ENCODE measurements at regions not wholly inside any gene's neighbourhood (a gene's known extent, or its start where the extent isn't known, plus 50 kb on each side); places are given as distances from the start of the nearest gene placed in this dataset.
"Not testable (repeated sequence)": the region's sequence is repeated elsewhere in the genome, so short reads cannot be mapped to it uniquely, and the experiment has no call there.

DNA sequence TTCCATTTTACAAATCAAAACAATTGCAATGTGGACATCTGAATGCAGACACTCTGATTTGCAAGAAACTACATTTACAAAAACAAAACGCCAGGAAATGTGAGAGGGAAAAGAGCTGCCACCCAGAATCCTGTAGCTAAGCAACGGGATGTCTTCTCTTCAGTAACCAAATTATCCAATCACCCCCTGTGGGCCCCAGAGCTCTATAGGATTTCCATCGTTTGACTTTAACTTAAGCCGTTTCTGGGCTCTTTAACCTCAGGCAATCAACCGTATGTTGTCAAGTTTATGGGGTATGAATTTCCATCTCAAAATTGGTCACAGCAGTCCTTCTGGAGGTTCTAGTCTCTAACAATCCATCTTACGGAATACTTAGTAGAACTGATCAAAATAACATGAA, 240.5 kb downstream of the ETV1 start:
- Histone ChIP-seq H3K4me3 (ENCODE audit: insufficient read depth, low read depth, low read length) (no peak overlapping the region), H3K4me1 (ENCODE audit: control insufficient read depth, insufficient read depth, low read length) (peaks cover 21% of the 10 kb centered on the region), H3K27me3 (ENCODE audit: control insufficient read depth, insufficient read depth, low read length, poor library complexity, severe bottlenecking) (no peaks in the 10 kb centered on the region), H3K9me3 (ENCODE audit: control insufficient read depth, low read length) (no peaks in the 10 kb centered on the region), H3K36me3 (ENCODE audit: control insufficient read depth, insufficient read depth, low read length) (no peaks in the 10 kb centered on the region), H3K27ac (ENCODE audit: insufficient read depth, low read depth, low read length, poor library complexity, severe bottlenecking) (peak overlapping the region; percentile 31)
- 0 to 5% methylated on average over 5 of the region's 6 CpGs for WGBS, 2 experiments

DNA sequence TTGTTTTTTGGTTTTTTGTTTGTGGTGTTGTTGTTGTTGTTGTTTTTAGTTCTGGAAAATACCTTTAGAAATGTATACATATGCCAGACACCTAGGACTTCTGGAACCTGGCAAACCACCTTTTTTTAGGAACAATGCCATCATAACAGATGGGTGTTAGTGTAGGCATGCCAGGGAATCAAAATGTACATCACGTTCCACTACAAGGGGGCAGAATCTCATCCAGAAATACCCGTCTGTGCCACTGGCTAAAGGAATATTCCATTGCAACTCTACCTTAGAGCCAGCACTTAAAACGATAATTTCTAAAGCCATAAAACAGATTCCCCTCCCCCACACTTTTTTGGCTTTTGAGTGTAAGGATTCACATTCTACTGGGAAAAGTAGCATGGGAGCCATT, 239.8 kb downstream of the ETV1 start:
- Histone ChIP-seq H3K27ac (ENCODE audit: insufficient read depth, low read depth, low read length, poor library complexity, severe bottlenecking) (no peak overlapping the region), H3K4me3 (ENCODE audit: insufficient read depth, low read depth, low read length) (no peak overlapping the region), H3K9me3 (ENCODE audit: control insufficient read depth, low read length) (no peaks in the 10 kb centered on the region), H3K4me1 (ENCODE audit: control insufficient read depth, insufficient read depth, low read length) (peaks cover 21% of the 10 kb centered on the region), H3K27me3 (ENCODE audit: control insufficient read depth, insufficient read depth, low read length, poor library complexity, severe bottlenecking) (no peaks in the 10 kb centered on the region), H3K36me3 (ENCODE audit: control insufficient read depth, insufficient read depth, low read length) (no peaks in the 10 kb centered on the region)
- 88 to 91% methylated on average over 3 of the region's 3 CpGs for WGBS, 2 experiments

DNA sequence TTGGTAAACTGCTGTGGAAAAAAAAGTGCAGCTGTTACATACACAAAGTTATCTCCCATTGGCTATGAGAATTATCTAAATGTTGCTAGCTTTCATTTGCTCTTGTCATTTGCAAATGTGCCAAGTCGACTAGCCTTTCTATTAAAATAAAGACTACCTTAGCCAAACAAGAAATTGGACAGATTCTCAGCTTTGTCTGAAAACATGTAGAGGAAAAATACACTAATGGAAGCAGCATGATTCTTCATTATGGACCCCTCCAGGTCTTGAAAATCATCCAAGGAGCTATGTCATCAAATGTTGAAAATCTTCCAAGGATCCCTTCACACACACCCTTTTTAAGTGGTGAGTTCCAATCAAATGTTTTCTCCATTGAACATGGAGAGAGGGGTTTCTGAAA, 237.7 kb downstream of the ETV1 start:
- Histone ChIP-seq H3K27me3 (ENCODE audit: control insufficient read depth, insufficient read depth, low read length, poor library complexity, severe bottlenecking) (no peaks in the 10 kb centered on the region), H3K36me3 (ENCODE audit: control insufficient read depth, insufficient read depth, low read length) (no peaks in the 10 kb centered on the region), H3K9me3 (ENCODE audit: control insufficient read depth, low read length) (no peaks in the 10 kb centered on the region), H3K4me1 (ENCODE audit: control insufficient read depth, insufficient read depth, low read length) (peaks cover 21% of the 10 kb centered on the region), H3K27ac (ENCODE audit: insufficient read depth, low read depth, low read length, poor library complexity, severe bottlenecking) (no peak overlapping the region), H3K4me3 (ENCODE audit: insufficient read depth, low read depth, low read length) (no peak overlapping the region)
- 93 to 100% methylated on average over 1 of the region's 1 CpG for WGBS, 2 experiments

DNA sequence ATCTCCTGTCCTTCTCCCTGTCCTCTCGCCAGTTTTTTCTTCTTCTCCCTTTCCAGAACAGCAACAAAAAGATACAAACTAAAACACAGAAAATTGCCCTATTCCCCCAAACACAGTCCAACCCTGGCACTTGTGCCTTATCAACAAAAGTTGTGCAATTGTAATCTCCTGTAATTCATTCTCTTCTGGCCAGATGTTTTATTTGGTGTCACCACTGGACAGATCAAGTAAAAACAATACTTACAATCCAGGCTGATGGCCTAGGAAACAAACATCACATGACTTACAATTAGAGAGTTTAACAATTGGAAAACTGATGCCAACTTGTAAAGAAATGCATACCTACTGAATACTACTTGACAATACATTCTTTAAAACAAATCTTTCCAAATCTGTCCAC, 231.6 kb downstream of the ETV1 start:
- H3K4me1 ChIP-seq (ENCODE audit: control insufficient read depth, insufficient read depth, low read length), result no peaks in the 10 kb centered on the region
- no peaks in the 10 kb centered on the region for H3K9me3 ChIP-seq (ENCODE audit: control insufficient read depth, low read length)
- no peaks in the 10 kb centered on the region for H3K36me3 ChIP-seq (ENCODE audit: control insufficient read depth, insufficient read depth, low read length)
- H3K4me3 ChIP-seq (ENCODE audit: insufficient read depth, low read depth, low read length), result no peak overlapping the region
- no peak overlapping the region for H3K27ac ChIP-seq (ENCODE audit: insufficient read depth, low read depth, low read length, poor library complexity, severe bottlenecking)
- no peaks in the 10 kb centered on the region for H3K27me3 ChIP-seq (ENCODE audit: control insufficient read depth, insufficient read depth, low read length, poor library complexity, severe bottlenecking)
- WGBS, 2 experiments, result 90 to 94% methylated on average over 1 of the region's 1 CpG

DNA sequence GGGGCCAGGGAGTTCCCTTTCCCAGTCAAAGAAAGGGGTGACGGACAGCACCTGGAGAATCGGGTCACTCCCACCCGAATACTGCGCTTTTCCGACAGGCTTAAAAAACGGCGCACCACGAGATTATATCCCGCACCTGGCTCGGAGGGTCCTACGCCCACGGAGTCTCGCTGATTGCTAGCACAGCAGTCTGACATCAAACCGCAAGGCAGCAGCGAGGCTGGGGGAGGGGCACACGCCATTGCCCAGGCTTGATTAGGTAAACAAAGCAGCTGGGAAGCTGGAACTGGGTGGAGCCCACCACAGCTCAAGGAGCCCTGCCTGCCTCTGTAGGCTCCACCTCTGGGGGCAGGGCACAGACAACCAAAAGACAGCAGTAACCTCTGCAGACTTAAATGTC, 223.6 kb downstream of the ETV1 start:
- H3K36me3 ChIP-seq (ENCODE audit: control insufficient read depth, insufficient read depth, low read length), result not testable (repeated sequence)

DNA sequence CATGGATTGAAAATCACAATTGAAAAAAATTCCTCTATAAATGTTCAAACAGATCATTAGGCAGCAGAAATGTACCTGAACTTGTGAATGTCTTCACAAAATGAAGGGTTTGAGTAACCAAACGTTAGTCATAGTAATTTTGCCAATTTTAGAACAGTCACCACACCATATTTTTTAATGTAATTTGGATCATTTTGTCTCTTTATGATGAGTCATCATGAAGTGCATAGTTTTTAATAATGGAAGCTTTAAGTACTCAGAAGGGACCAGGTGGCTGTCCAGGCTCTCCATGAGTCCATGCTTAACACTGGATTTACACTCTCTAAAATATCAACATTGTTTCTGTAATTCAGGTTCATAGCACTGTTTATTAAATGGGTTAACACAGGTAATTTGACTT, 219.2 kb downstream of the ETV1 start:
- Histone ChIP-seq H3K36me3 (ENCODE audit: control insufficient read depth, insufficient read depth, low read length) (no peaks in the 10 kb centered on the region), H3K9me3 (ENCODE audit: control insufficient read depth, low read length) (no peaks in the 10 kb centered on the region), H3K27ac (ENCODE audit: insufficient read depth, low read depth, low read length, poor library complexity, severe bottlenecking) (no peak overlapping the region), H3K27me3 (ENCODE audit: control insufficient read depth, insufficient read depth, low read length, poor library complexity, severe bottlenecking) (no peaks in the 10 kb centered on the region), H3K4me1 (ENCODE audit: control insufficient read depth, insufficient read depth, low read length) (no peaks in the 10 kb centered on the region), H3K4me3 (ENCODE audit: insufficient read depth, low read depth, low read length) (no peak overlapping the region)
- 80 to 100% methylated on average over 1 of the region's 1 CpG for WGBS, 2 experiments

More for the DNA sequence above, 223.6 kb downstream of the ETV1 start:
- 85 to 89% methylated on average over 4 to 5 of the region's 16 CpGs for WGBS, 2 experiments
- not testable (repeated sequence) for H3K4me3 ChIP-seq (ENCODE audit: insufficient read depth, low read depth, low read length); H3K27me3 ChIP-seq (ENCODE audit: control insufficient read depth, insufficient read depth, low read length, poor library complexity, severe bottlenecking); H3K27ac ChIP-seq (ENCODE audit: insufficient read depth, low read depth, low read length, poor library complexity, severe bottlenecking); H3K9me3 ChIP-seq (ENCODE audit: control insufficient read depth, low read length); H3K4me1 ChIP-seq (ENCODE audit: control insufficient read depth, insufficient read depth, low read length)

DNA sequence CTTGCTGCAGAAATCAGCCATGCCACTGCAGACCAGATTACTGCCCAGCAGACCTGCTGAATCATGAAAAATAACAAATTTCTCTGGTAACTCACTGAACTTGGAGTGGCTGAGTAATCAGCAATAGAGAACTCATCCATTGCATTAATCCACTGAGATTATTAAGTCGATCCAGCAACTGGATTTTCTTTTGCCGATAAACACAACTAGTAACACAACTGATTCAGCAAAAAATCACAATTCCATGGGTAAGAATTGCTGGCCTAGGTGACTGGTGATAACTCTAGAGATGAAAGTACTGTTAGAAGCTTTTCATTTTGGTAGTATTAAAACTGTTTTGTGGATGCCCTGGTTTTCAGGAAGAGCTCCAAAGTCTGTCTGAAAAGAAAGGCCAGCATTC, 214.5 kb downstream of the ETV1 start:
- no peaks in the 10 kb centered on the region for H3K9me3 ChIP-seq (ENCODE audit: control insufficient read depth, low read length)
- no peak overlapping the region for H3K27ac ChIP-seq (ENCODE audit: insufficient read depth, low read depth, low read length, poor library complexity, severe bottlenecking)
- H3K27me3 ChIP-seq (ENCODE audit: control insufficient read depth, insufficient read depth, low read length, poor library complexity, severe bottlenecking), result no peaks in the 10 kb centered on the region
- H3K4me3 ChIP-seq (ENCODE audit: insufficient read depth, low read depth, low read length), result no peak overlapping the region
- H3K36me3 ChIP-seq (ENCODE audit: control insufficient read depth, insufficient read depth, low read length), result no peaks in the 10 kb centered on the region
- WGBS, 2 experiments, result 88 to 95% methylated on average over 2 of the region's 2 CpGs
- no peaks in the 10 kb centered on the region for H3K4me1 ChIP-seq (ENCODE audit: control insufficient read depth, insufficient read depth, low read length)

DNA sequence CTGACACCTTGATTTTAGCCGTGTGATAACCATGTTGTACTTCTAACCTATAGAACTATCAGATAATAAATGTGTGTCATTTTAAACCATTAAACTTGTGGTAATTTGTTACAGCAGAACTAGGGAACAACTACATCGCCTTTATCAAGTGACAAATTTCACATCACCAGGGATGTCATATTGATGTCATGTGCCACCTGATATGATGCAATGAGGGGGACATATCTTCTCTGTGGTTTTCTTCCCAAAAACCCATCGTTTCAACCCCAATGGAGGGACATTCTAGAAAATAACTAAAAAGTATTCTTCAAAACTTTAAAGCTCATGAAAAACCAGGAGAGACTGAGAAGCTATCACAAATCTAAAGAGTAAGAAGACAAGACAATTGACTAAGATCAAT, 212.2 kb downstream of the ETV1 start:
- Histone ChIP-seq H3K4me3 (ENCODE audit: insufficient read depth, low read depth, low read length) (no peak overlapping the region), H3K4me1 (ENCODE audit: control insufficient read depth, insufficient read depth, low read length) (no peaks in the 10 kb centered on the region), H3K36me3 (ENCODE audit: control insufficient read depth, insufficient read depth, low read length) (no peaks in the 10 kb centered on the region), H3K27ac (ENCODE audit: insufficient read depth, low read depth, low read length, poor library complexity, severe bottlenecking) (no peak overlapping the region), H3K9me3 (ENCODE audit: control insufficient read depth, low read length) (no peaks in the 10 kb centered on the region), H3K27me3 (ENCODE audit: control insufficient read depth, insufficient read depth, low read length, poor library complexity, severe bottlenecking) (no peaks in the 10 kb centered on the region)
- 90 to 96% methylated on average over 2 to 3 of the region's 3 CpGs for WGBS, 2 experiments

DNA sequence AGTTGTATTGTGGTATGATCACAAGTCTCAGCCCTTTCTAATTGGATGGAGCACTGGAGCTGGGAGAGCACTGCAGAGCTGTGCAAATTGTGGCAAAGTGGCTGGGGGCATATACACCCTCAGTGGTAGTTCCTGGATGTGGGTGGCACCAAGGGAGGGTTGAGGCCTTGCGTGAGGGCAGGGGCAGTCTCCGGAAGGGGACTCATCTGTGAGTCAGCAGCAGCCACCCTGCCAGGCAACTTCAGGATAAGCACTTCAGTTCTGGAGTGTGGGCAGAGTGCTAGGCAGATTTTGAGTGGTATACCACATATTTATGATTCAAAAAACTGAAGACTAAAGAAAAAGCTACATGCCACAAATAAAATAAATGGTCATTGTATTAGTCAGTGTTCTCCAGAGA, 210.5 kb downstream of the ETV1 start:
- WGBS, 2 experiments, result 85 to 92% methylated on average over 2 of the region's 2 CpGs
- H3K4me1 ChIP-seq (ENCODE audit: control insufficient read depth, insufficient read depth, low read length), result no peaks in the 10 kb centered on the region
- no peaks in the 10 kb centered on the region for H3K27me3 ChIP-seq (ENCODE audit: control insufficient read depth, insufficient read depth, low read length, poor library complexity, severe bottlenecking)
- no peak overlapping the region for H3K4me3 ChIP-seq (ENCODE audit: insufficient read depth, low read depth, low read length)
- no peaks in the 10 kb centered on the region for H3K36me3 ChIP-seq (ENCODE audit: control insufficient read depth, insufficient read depth, low read length)
- H3K9me3 ChIP-seq (ENCODE audit: control insufficient read depth, low read length), result no peaks in the 10 kb centered on the region
- H3K27ac ChIP-seq (ENCODE audit: insufficient read depth, low read depth, low read length, poor library complexity, severe bottlenecking), result no peak overlapping the region

DNA sequence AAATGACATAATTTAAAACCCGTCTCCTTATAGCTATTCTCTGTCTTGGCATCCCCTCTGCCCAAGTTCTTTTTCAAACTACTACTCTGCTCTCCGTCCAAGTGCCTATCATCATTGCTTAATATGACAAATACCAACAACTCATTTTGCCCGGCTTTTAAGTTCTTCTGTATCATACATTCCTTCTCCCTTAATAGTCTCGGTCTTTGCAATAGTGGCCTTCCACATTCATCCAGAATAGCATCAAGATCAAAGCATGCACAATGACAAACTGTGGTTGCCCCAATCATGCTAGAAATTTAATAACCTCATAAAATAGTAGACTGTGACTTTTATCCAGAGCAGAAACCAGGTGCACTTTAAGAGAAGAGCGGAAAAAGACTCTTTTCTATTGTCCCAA, 198.9 kb downstream of the ETV1 start:
- no peaks in the 10 kb centered on the region for H3K4me1 ChIP-seq (ENCODE audit: control insufficient read depth, insufficient read depth, low read length)
- WGBS, 2 experiments, result 92 to 96% methylated on average over 4 of the region's 5 CpGs
- no peak overlapping the region for H3K27ac ChIP-seq (ENCODE audit: insufficient read depth, low read depth, low read length, poor library complexity, severe bottlenecking)
- no peaks in the 10 kb centered on the region for H3K27me3 ChIP-seq (ENCODE audit: control insufficient read depth, insufficient read depth, low read length, poor library complexity, severe bottlenecking)
- H3K4me3 ChIP-seq (ENCODE audit: insufficient read depth, low read depth, low read length), result no peak overlapping the region
- H3K36me3 ChIP-seq (ENCODE audit: control insufficient read depth, insufficient read depth, low read length), result no peaks in the 10 kb centered on the region
- no peaks in the 10 kb centered on the region for H3K9me3 ChIP-seq (ENCODE audit: control insufficient read depth, low read length)

DNA sequence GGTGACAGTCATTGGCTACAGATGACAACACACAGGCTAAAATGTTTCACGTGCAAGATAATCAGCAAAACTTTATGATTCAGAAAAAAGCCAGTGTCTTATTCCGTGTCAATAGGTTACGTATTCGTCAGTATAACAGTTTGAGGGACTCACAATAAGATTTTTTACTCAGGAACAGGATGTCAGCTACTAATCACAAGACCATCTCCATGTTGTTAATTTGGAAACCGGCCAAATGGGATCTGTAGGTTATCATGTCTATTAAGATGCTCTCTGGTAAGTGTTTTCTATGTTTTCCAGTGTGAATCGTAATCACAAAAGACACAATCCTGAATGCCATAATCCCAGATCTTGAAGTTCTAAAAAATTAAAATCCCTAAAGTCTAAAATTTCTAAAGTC, 197.3 kb downstream of the ETV1 start:
- WGBS, 2 experiments, result 92 to 94% methylated on average over 5 to 6 of the region's 6 CpGs
- Histone ChIP-seq H3K4me1 (ENCODE audit: control insufficient read depth, insufficient read depth, low read length) (no peaks in the 10 kb centered on the region), H3K27me3 (ENCODE audit: control insufficient read depth, insufficient read depth, low read length, poor library complexity, severe bottlenecking) (no peaks in the 10 kb centered on the region), H3K4me3 (ENCODE audit: insufficient read depth, low read depth, low read length) (no peak overlapping the region), H3K9me3 (ENCODE audit: control insufficient read depth, low read length) (no peaks in the 10 kb centered on the region), H3K27ac (ENCODE audit: insufficient read depth, low read depth, low read length, poor library complexity, severe bottlenecking) (no peak overlapping the region), H3K36me3 (ENCODE audit: control insufficient read depth, insufficient read depth, low read length) (no peaks in the 10 kb centered on the region)
